Neural cell (in vitro differentiated cells): ENCODE measurements at regions not wholly inside any gene's neighbourhood (a gene's known extent, or its start where the extent isn't known, plus 50 kb on each side); places are given as distances from the start of the nearest gene placed in this dataset.

ENCODE experiments used
- H2AFZ ChIP-seq: fragments of 200-600, 300-800 bp; sonication (generic), shearing (Covaris generic); 2 replicates; pipeline ENCODE4 v1.6.0; 2014; ENCODE audit warnings: low read depth, mild to moderate bottlenecking, antibody characterized with exemption, low read length, moderate library complexity
- H3F3A ChIP-seq: fragments of 200-600 bp; shearing (Covaris generic); 2 replicates; pipeline ENCODE4 v1.6.1; 2016; ENCODE audit warnings: mild to moderate bottlenecking, moderate library complexity, mixed read lengths, antibody characterized with exemption, low read length; ENCODE audit not compliant: insufficient read depth, poor library complexity, severe bottlenecking
- H3K27ac ChIP-seq: fragments of 200-600, 300-800 bp; sonication (generic), shearing (Covaris generic); 2 replicates; pipeline ENCODE4 v1.5.1; 2014; ENCODE audit warnings: mild to moderate bottlenecking, low read length, moderate library complexity
- H3K27me3 ChIP-seq: fragments of 300-800, 200-600 bp; sonication (generic), shearing (Covaris generic); 2 replicates; pipeline ENCODE4 v1.6.0; 2014; ENCODE audit warnings: mild to moderate bottlenecking, low read depth, low read length, moderate library complexity; ENCODE audit not compliant: insufficient read depth
- H3K36me3 ChIP-seq: fragments of 300-800, 200-600 bp; sonication (generic), shearing (Covaris generic); 2 replicates; pipeline ENCODE4 v1.5.1; 2014; ENCODE audit warnings: mild to moderate bottlenecking, antibody characterized with exemption, low read length, moderate library complexity; ENCODE audit not compliant: insufficient read depth
- H3K4me2 ChIP-seq: fragments of 300-800, 200-600 bp; sonication (generic), shearing (Covaris generic); 2 replicates; pipeline ENCODE4 v1.6.0; 2014; ENCODE audit warnings: mild to moderate bottlenecking, low read length
- H3K4me3 ChIP-seq: fragments of 300-800, 200-600 bp; sonication (generic), shearing (Covaris generic); 2 replicates; pipeline ENCODE4 v1.5.1; 2014; ENCODE audit warnings: mild to moderate bottlenecking, low read length, moderate library complexity
- H3K79me2 ChIP-seq: fragments of 200-600 bp; shearing (Covaris generic); replicated peaks from 2 replicates; pipeline ENCODE4 v1.6.0; 2014; ENCODE audit warnings: mild to moderate bottlenecking, low read length, moderate library complexity; ENCODE audit not compliant: insufficient read depth
- H3K9ac ChIP-seq: fragments of 300-800, 200-600 bp; sonication (generic), shearing (Covaris generic); 2 replicates; pipeline ENCODE4 v1.6.1; 2016; ENCODE audit warnings: mild to moderate bottlenecking, low read length, mixed read lengths
- H3K9me2 ChIP-seq: fragments of 200-600 bp; shearing (Covaris generic); 2 replicates; pipeline ENCODE4 v1.6.1; 2016; ENCODE audit warnings: mild to moderate bottlenecking, low read length, mixed read lengths; ENCODE audit not compliant: insufficient read depth
- H3K9me3 ChIP-seq: fragments of 200-600, 300-800 bp; sonication (generic), shearing (Covaris generic); 2 replicates; pipeline ENCODE4 v1.6.1; 2016; ENCODE audit warnings: mild to moderate bottlenecking, mixed run types, low read length, moderate library complexity, mixed read lengths
- H4K20me1 ChIP-seq: fragments of 200-600 bp; shearing (Covaris generic); 2 replicates; pipeline ENCODE4 v1.6.1; 2016; ENCODE audit warnings: mild to moderate bottlenecking, mixed run types; ENCODE audit not compliant: insufficient read depth
- EP300 ChIP-seq: fragments of 450-650 bp; conservative IDR thresholded peaks from 2 replicates; pipeline ENCODE4 v1.6.1; 2014; ENCODE audit warnings: antibody characterized with exemption, mild to moderate bottlenecking, moderate library complexity; ENCODE audit not compliant: poor library complexity, severe bottlenecking
- EZH2 ChIP-seq: fragments of 200-600, 300-800 bp; shearing (Covaris generic), sonication (generic); IDR thresholded peaks from 2 replicates; pipeline ENCODE4 v1.6.1; 2014; ENCODE audit warnings: antibody characterized with exemption, low read length, borderline replicate concordance, mild to moderate bottlenecking; ENCODE audit not compliant: insufficient read depth, poor library complexity, severe bottlenecking
- MXI1 ChIP-seq: fragments of 450-650 bp; conservative IDR thresholded peaks from 2 replicates; pipeline ENCODE4 v1.6.1; 2014; ENCODE audit warnings: antibody characterized with exemption, mild to moderate bottlenecking; ENCODE audit not compliant: poor library complexity, severe bottlenecking
- POLR2AphosphoS5 ChIP-seq: IDR thresholded peaks from 2 replicates; pipeline ENCODE4 v1.6.1; 2012
- RAD21 ChIP-seq: fragments of 450-650 bp; conservative IDR thresholded peaks from 2 replicates; pipeline ENCODE4 v1.6.1; 2014; ENCODE audit warnings: antibody characterized with exemption, mild to moderate bottlenecking, moderate library complexity
- REST ChIP-seq: IDR thresholded peaks from 2 replicates; pipeline ENCODE4 v1.6.1; 2012; ENCODE audit warnings: borderline replicate concordance
- SMC3 ChIP-seq: fragments of 450-650 bp; conservative IDR thresholded peaks from 2 replicates; pipeline ENCODE4 v1.6.1; 2014; ENCODE audit warnings: antibody characterized with exemption, mild to moderate bottlenecking, moderate library complexity; ENCODE audit not compliant: poor library complexity
- TAF1 ChIP-seq: IDR thresholded peaks from 2 replicates; pipeline ENCODE4 v1.6.1; 2012; ENCODE audit warnings: low read depth
- TF ChIP-seq, protein P1 (sequence below): fragments of 450-650 bp; IDR thresholded peaks from 2 replicates; pipeline ENCODE4 v1.5.1; 2014; ENCODE audit warnings: antibody characterized with exemption, mild to moderate bottlenecking, moderate library complexity; ENCODE audit not compliant: poor library complexity, severe bottlenecking

- Histone ChIP-seq H4K20me1 (no peaks in the 10 kb centered on the region), H3K79me2 (no peaks in the 10 kb centered on the region), H3K27ac (no peak overlapping the region), H3K9ac (no peak overlapping the region), H3K27me3 (no peaks in the 10 kb centered on the region), H3K4me3 (no peak overlapping the region), H3K36me3 (no peaks in the 10 kb centered on the region), H3K9me2 (no peaks in the 10 kb centered on the region), H2AFZ (no peak overlapping the region), H3F3A (no peaks in the 10 kb centered on the region), H3K9me3 (no peaks in the 10 kb centered on the region), H3K4me2 (no peak overlapping the region)
- no peak for TF ChIP-seq POLR2AphosphoS5
- TF ChIP-seq TAF1 = no peak
- TF ChIP-seq RAD21 = no peak
- TF ChIP-seq EZH2 = no peak
- TF ChIP-seq, protein P1, sequence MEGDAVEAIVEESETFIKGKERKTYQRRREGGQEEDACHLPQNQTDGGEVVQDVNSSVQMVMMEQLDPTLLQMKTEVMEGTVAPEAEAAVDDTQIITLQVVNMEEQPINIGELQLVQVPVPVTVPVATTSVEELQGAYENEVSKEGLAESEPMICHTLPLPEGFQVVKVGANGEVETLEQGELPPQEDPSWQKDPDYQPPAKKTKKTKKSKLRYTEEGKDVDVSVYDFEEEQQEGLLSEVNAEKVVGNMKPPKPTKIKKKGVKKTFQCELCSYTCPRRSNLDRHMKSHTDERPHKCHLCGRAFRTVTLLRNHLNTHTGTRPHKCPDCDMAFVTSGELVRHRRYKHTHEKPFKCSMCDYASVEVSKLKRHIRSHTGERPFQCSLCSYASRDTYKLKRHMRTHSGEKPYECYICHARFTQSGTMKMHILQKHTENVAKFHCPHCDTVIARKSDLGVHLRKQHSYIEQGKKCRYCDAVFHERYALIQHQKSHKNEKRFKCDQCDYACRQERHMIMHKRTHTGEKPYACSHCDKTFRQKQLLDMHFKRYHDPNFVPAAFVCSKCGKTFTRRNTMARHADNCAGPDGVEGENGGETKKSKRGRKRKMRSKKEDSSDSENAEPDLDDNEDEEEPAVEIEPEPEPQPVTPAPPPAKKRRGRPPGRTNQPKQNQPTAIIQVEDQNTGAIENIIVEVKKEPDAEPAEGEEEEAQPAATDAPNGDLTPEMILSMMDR = no peak
- no peak for TF ChIP-seq EP300
- no peak for TF ChIP-seq MXI1
- TF ChIP-seq SMC3 = no peak
- no peak for TF ChIP-seq REST
Observed at GRCh38 chr20:58592076-58592695, 58.9 kb upstream of the STX16 start.

DNA sequence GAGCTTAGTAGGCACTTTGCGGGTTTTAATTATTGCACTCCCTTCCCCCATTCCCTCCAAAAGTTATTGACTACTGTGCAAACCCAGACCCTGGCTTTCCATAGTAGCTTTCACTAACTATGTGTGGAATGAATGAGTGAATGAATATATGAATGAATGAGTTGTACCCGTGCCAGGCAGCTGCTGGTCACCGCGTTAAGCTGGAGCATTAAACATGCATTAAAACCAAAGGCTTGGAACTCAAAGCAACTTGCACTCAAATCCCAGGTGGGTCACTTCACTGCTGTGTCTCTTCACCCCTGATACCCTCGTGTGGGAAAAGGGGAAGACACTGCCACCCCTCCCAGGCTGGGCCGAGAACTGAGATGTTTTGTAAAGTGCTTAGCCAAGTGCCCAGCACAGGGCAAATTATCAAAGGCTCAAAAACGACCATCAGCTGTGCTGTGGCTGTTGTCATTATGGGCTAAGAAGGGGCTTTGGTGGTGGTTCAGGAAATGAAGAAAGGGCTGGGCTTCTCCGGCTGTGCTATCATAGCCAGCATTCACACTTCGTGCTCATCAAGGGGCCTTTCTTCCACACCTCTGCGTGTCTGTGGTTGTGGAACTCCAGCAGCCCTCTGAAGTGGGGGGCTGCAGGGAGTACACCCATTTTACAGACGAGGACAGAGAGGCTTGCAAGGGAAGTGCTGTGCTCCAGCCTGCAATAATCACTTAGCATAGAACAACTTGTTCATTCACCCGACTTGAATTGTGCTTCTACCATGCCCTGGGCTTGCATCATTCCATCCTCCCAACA, 60.2 kb upstream of the STX16 start:
- no peaks in the 10 kb centered on the region for H3K9me3 ChIP-seq
- no peaks in the 10 kb centered on the region for H3K9me2 ChIP-seq
- no peaks in the 10 kb centered on the region for H3K79me2 ChIP-seq
- no peaks in the 10 kb centered on the region for H4K20me1 ChIP-seq
- no peaks in the 10 kb centered on the region for H3K36me3 ChIP-seq
- H3K27ac ChIP-seq = no peak overlapping the region
- H3K9ac ChIP-seq = no peak overlapping the region
- no peaks in the 10 kb centered on the region for H3F3A ChIP-seq
- H3K4me2 ChIP-seq = no peak overlapping the region
- no peak overlapping the region for H2AFZ ChIP-seq
- no peaks in the 10 kb centered on the region for H3K27me3 ChIP-seq
- H3K4me3 ChIP-seq = no peak overlapping the region
- TF ChIP-seq TAF1 (no peak), POLR2AphosphoS5 (no peak), REST (no peak), MXI1 (no peak), EZH2 (no peak), EP300 (no peak), SMC3 (no peak), RAD21 (no peak)
- TF ChIP-seq, protein P1 = no peak
